Keratinocyte (primary cell): ENCODE measurements at regions not wholly inside any gene's neighbourhood (a gene's known extent, or its start where the extent isn't known, plus 50 kb on each side); places are given as distances from the start of the nearest gene placed in this dataset.

Experiments used
- CTCF ChIP-seq, 3 experiments: IDR thresholded peaks in 1 of 3; conservative IDR thresholded peaks in 1 of 3; optimal IDR thresholded peaks in 1 of 3; 2 replicates in 2 of 3; 3 replicates in 1 of 3; pipeline versions ENCODE3 to v1.5.1; 2011; ENCODE audit warnings: low read length in 3 of 3, mild to moderate bottlenecking in 3 of 3, moderate library complexity in 2 of 3, control low read depth in 1 of 3, inconsistent platforms in 1 of 3; ENCODE audit not compliant: insufficient read depth in 2 of 3; ENCODE audit errors: extremely low read depth in 1 of 3
- EZH2 ChIP-seq: IDR thresholded peaks from one replicate; pipeline ENCODE4 v1.6.1; 2012; ENCODE audit warnings: inconsistent platforms, mild to moderate bottlenecking, low read length, moderate library complexity

DNA sequence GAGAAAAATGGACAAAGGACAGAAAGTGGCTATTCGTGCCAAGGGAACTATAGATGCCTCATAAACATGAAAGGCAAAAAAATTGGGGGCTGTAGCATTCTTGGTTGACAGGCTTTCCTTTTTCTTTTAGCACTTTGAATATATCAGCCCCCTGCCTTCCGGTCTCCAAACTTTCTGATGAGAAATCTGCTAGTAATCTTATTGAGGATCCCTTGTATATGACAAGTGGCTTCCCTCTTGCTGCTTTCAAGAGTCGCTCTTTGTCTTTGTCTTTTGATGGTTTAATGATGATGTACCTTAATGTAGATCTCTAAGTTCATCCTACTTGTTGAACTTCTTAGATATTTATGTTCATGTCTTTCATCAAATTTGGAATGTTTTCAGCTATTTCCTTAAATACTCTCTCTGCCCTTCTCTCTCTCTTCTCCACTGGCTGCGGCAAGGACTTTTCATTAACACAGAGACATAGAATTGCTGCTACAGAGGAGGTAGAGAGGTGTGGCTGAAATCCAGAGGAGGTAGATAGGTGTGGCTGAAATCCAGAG, 59.4 kb upstream of the EPHB3 start:
- TF ChIP-seq CTCF (optimal IDR thresholded peaks at IDR 0.05 in 1 of 3, IDR thresholded peaks at IDR 0.05 in 1 of 3, conservative IDR thresholded peaks at IDR 0.05 in 1 of 3; ENCODE audit: extremely low read depth in 1 of 3, insufficient read depth in 2 of 3, low read length in 3 of 3) (no peak), EZH2 (no peak)
